GM23248 (cell line): ENCODE measurements at regions not wholly inside any gene's neighbourhood (a gene's known extent, or its start where the extent isn't known, plus 50 kb on each side); places are given as distances from the start of the nearest gene placed in this dataset.
A peak's percentile ranks its signal among the peaks of the same experiment; 100 is the strongest.

Experiments used
- DNase-seq: peaks from one replicate; pipeline ENCODE4 v3.0.0-alpha.2; 2015
- H2AFZ ChIP-seq: fragments of 200-600 bp; sonication (generic); 2 replicates; pipeline ENCODE4 v1.6.1; 2016; ENCODE audit warnings: antibody characterized with exemption
- H3F3A ChIP-seq: fragments of 200-600 bp; sonication (generic); 2 replicates; pipeline ENCODE4 v1.6.1; 2016; ENCODE audit warnings: mild to moderate bottlenecking, antibody characterized with exemption, mixed run types; ENCODE audit not compliant: insufficient read depth
- H3K27ac ChIP-seq: fragments of 200-600 bp; sonication (generic); 2 replicates; pipeline ENCODE4 v1.5.1; 2016; ENCODE audit warnings: mild to moderate bottlenecking
- H3K27me3 ChIP-seq: fragments of 200-600 bp; sonication (generic); replicated peaks from 2 replicates; pipeline ENCODE4 v1.6.1; 2016; ENCODE audit warnings: mild to moderate bottlenecking; ENCODE audit not compliant: insufficient read depth
- H3K36me3 ChIP-seq: fragments of 200-600 bp; sonication (generic); 2 replicates; pipeline ENCODE4 v1.6.1; 2016; ENCODE audit warnings: low read depth, mild to moderate bottlenecking
- H3K4me1 ChIP-seq: fragments of 200-600 bp; sonication (generic); 2 replicates; pipeline ENCODE4 v1.6.1; 2016; ENCODE audit warnings: mild to moderate bottlenecking; ENCODE audit not compliant: insufficient read depth
- H3K4me2 ChIP-seq: fragments of 200-600 bp; sonication (generic); one replicate; pipeline ENCODE4 v1.6.1; 2016; ENCODE audit warnings: mild to moderate bottlenecking; ENCODE audit not compliant: unreplicated experiment
- H3K4me3 ChIP-seq: fragments of 200-600 bp; sonication (generic); 2 replicates; pipeline ENCODE4 v1.5.1; 2016; ENCODE audit warnings: mild to moderate bottlenecking
- H3K79me2 ChIP-seq: fragments of 200-600 bp; sonication (generic); 2 replicates; pipeline ENCODE4 v1.6.1; 2016; ENCODE audit warnings: mild to moderate bottlenecking; ENCODE audit not compliant: insufficient read depth
- H3K9ac ChIP-seq: fragments of 200-600 bp; sonication (generic); 2 replicates; pipeline ENCODE4 v1.6.1; 2016; ENCODE audit warnings: mild to moderate bottlenecking
- H3K9me2 ChIP-seq: fragments of 200-600 bp; sonication (generic); 2 replicates; pipeline ENCODE4 v1.6.1; 2016; ENCODE audit warnings: mixed run types, mild to moderate bottlenecking, moderate library complexity; ENCODE audit not compliant: insufficient read depth
- H3K9me3 ChIP-seq: fragments of 200-600 bp; sonication (generic); one replicate; pipeline ENCODE4 v1.6.1; 2017; ENCODE audit warnings: low read depth
- H4K20me1 ChIP-seq: fragments of 200-600 bp; sonication (generic); 2 replicates; pipeline ENCODE4 v1.6.0; 2016; ENCODE audit not compliant: insufficient read depth
- EZH2 ChIP-seq: fragments of 200-600 bp; sonication (generic); IDR thresholded peaks from 2 replicates; pipeline ENCODE4 v1.6.1; 2018; ENCODE audit warnings: antibody characterized with exemption, mild to moderate bottlenecking; ENCODE audit not compliant: insufficient read depth, poor library complexity, severe bottlenecking
- EZH2phosphoT487 ChIP-seq: fragments of 200-600 bp; sonication (generic); IDR thresholded peaks from 2 replicates; pipeline ENCODE4 v1.6.1; 2018; ENCODE audit warnings: antibody characterized with exemption, moderate library complexity, mild to moderate bottlenecking, low read depth; ENCODE audit not compliant: insufficient read depth
- WGBS, 2 experiments: methylation state at CpG; one replicate each; pipeline ENCODE4 v1.1.6; 2015 to 2017; ENCODE audit warnings: low lambda C conversion rate in 2 of 2, low coverage in 1 of 2; ENCODE audit errors: missing lambda C conversion rate in 2 of 2; 5-methylcytosine and 5-hydroxymethylcytosine counted together
- in situ Hi-C: fragments of 300-500 bp; cut with MboI; formaldehyde crosslinking; loops from 2 replicates; pipeline ENCODE4 v1.15.0; 2020

GRCh38 chr18:75818383-75818782, 390.9 kb upstream of the SMIM21 start:
- no peak overlapping the region for H3K9ac ChIP-seq
- no peak overlapping the region for H3K4me2 ChIP-seq
- no peaks in the 10 kb centered on the region for H4K20me1 ChIP-seq
- H3K27me3 ChIP-seq = no peaks in the 10 kb centered on the region
- no peaks in the 10 kb centered on the region for H3F3A ChIP-seq
- H3K79me2 ChIP-seq = no peaks in the 10 kb centered on the region
- H3K27ac ChIP-seq = no peak overlapping the region
- no peaks in the 10 kb centered on the region for H3K4me1 ChIP-seq
- H3K36me3 ChIP-seq = no peaks in the 10 kb centered on the region
- TF ChIP-seq EZH2phosphoT487 (no peak), EZH2 (no peak)
- no peaks in the 10 kb centered on the region for H3K9me2 ChIP-seq
- WGBS, 2 experiments = 21 to 25% methylated on average over 5 of the region's 5 CpGs
- H3K9me3 ChIP-seq = no peaks in the 10 kb centered on the region
- DNase-seq = no peak
- H3K4me3 ChIP-seq = no peak overlapping the region
- in situ Hi-C loops = no loop called here
- no peak overlapping the region for H2AFZ ChIP-seq

- no peaks in the 10 kb centered on the region for H3K79me2 ChIP-seq
- H3K27me3 ChIP-seq = no peaks in the 10 kb centered on the region
- H4K20me1 ChIP-seq = no peaks in the 10 kb centered on the region
- H3K36me3 ChIP-seq = no peaks in the 10 kb centered on the region
- no peak overlapping the region for H3K4me3 ChIP-seq
- no peaks in the 10 kb centered on the region for H3K4me1 ChIP-seq
- no peak overlapping the region for H2AFZ ChIP-seq
- H3K27ac ChIP-seq = no peak overlapping the region
- no peak overlapping the region for H3K4me2 ChIP-seq
- no peaks in the 10 kb centered on the region for H3K9me2 ChIP-seq
- no peaks in the 10 kb centered on the region for H3F3A ChIP-seq
- TF ChIP-seq EZH2phosphoT487 (no peak), EZH2 (no peak)
- in situ Hi-C loops = no loop called here
- no peak overlapping the region for H3K9ac ChIP-seq
- H3K9me3 ChIP-seq = no peaks in the 10 kb centered on the region
- WGBS, 2 experiments = 69 to 72% methylated on average over 1 of the region's 1 CpG
- DNase-seq = no peak
These were observed 388.3 kb upstream of the SMIM21 start for GRCh38 chr18:75815767-75816166.

DNA sequence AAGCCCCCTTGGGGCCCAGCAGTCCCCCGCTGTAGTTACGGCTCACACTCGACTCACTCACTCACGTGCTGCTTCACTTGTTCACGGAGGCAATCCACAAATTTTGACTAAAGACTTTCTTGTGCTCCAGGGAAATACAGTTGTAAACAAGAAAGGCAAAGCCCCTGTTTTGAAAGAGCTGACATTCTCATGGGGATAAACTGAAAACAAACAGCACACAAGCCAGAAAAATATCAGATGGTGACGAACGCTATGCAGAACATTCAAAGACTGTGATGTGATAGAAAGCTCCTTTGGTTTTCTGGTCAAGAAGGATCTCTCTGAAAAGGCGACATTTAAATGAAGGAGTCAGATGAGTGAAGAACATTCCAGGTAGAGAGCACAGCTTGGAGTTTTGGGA, 385.3 kb upstream of the SMIM21 start:
- Histone ChIP-seq H4K20me1 (no peaks in the 10 kb centered on the region), H3K27ac (no peak overlapping the region), H3K9ac (no peak overlapping the region), H3K79me2 (no peaks in the 10 kb centered on the region), H3K9me3 (no peaks in the 10 kb centered on the region), H3K36me3 (no peaks in the 10 kb centered on the region), H3K27me3 (peaks cover 12% of the 10 kb centered on the region), H3K4me2 (no peak overlapping the region), H3K4me3 (no peak overlapping the region), H2AFZ (no peak overlapping the region), H3K9me2 (no peaks in the 10 kb centered on the region), H3F3A (no peaks in the 10 kb centered on the region), H3K4me1 (no peaks in the 10 kb centered on the region)
- in situ Hi-C loops = no loop called here
- no peak for DNase-seq
- no peak for TF ChIP-seq EZH2
- no peak for TF ChIP-seq EZH2phosphoT487
- 15 to 17% methylated on average over 8 of the region's 8 CpGs for WGBS, 2 experiments

DNA sequence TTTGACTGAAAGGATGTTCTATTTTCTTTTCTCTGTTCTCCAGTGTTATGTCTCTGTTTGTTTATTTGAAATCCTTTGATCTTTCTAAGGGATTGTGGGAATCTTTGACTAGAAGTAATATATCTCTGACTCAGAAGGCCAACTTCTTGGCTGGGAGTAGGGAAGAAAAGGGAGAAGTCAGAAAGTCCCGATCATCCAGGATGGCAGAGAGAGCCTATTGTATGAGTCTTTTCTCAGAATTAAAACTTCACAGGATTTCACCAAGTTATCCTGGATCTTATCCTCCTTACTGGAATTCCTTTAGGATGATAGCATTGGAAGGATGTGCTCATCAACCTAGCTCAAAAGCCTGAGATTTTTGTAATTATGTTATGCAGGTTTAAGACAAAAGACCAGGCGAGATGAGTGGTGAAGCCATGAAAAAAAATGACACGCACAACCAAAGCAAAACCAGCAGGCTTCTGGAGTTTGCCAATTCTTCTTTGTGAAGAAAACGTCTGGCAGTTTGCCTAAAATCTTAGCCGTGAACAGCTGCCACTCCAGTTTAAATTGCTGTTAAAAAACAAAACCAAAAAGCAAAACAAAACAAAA, 383.6 kb upstream of the SMIM21 start:
- no peak for TF ChIP-seq EZH2phosphoT487
- no peak for TF ChIP-seq EZH2
- Histone ChIP-seq H3K79me2 (no peaks in the 10 kb centered on the region), H3F3A (no peaks in the 10 kb centered on the region), H3K9me3 (no peaks in the 10 kb centered on the region), H3K9me2 (no peaks in the 10 kb centered on the region), H3K27ac (no peak overlapping the region), H3K4me1 (no peaks in the 10 kb centered on the region), H3K27me3 (peaks cover 12% of the 10 kb centered on the region), H2AFZ (no peak overlapping the region), H3K36me3 (no peaks in the 10 kb centered on the region), H4K20me1 (no peaks in the 10 kb centered on the region), H3K4me3 (no peak overlapping the region), H3K4me2 (no peak overlapping the region), H3K9ac (no peak overlapping the region)
- WGBS, 2 experiments = 0 to 1% methylated on average over 5 of the region's 5 CpGs
- in situ Hi-C loops = no loop called here
- DNase-seq = peak; percentile 5

GRCh38 chr18:75810516-75810915, 383.0 kb upstream of the SMIM21 start:
- Histone ChIP-seq H3K79me2 (no peaks in the 10 kb centered on the region), H3K4me1 (no peaks in the 10 kb centered on the region), H3K4me2 (no peak overlapping the region), H3K27ac (no peak overlapping the region), H3K9me2 (no peaks in the 10 kb centered on the region), H3F3A (no peaks in the 10 kb centered on the region), H3K4me3 (no peak overlapping the region), H3K9me3 (no peaks in the 10 kb centered on the region), H3K27me3 (peaks cover 12% of the 10 kb centered on the region), H4K20me1 (no peaks in the 10 kb centered on the region), H3K36me3 (no peaks in the 10 kb centered on the region), H3K9ac (no peak overlapping the region), H2AFZ (no peak overlapping the region)
- WGBS, 2 experiments = 3% methylated on average over 9 of the region's 9 CpGs
- in situ Hi-C loops = no loop called here
- no peak for DNase-seq
- TF ChIP-seq EZH2phosphoT487 (no peak), EZH2 (no peak)
